SK-N-SH (cell line): ENCODE measurements at regions not wholly inside any gene's neighbourhood (a gene's known extent, or its start where the extent isn't known, plus 50 kb on each side); places are given as distances from the start of the nearest gene placed in this dataset.

Experiments
- CTCF ChIA-PET: fragments of 300-600, 350-600 bp; formaldehyde crosslinking; extraction: SDS; loops from one replicate; lab custom pipeline; 2021; lab: Yijun Ruan, JAX
- POLR2A ChIA-PET: fragments of 350-600 bp; sonication (Branson Sonifier 250); formaldehyde crosslinking; extraction: SDS; loops from one replicate; lab custom pipeline; 2020; ENCODE audit warnings: antibody characterized with exemption, inconsistent platforms; lab: Yijun Ruan, JAX
- DNase-seq: peaks from one replicate; pipeline ENCODE4 v3.0.0; 2012
- H2AFZ ChIP-seq: fragments of 200-600 bp; sonication (generic); 2 replicates; pipeline ENCODE4 v1.8.1; 2016; ENCODE audit warnings: antibody characterized with exemption, mild to moderate bottlenecking, low read depth
- H3F3A ChIP-seq: fragments of 200-600 bp; sonication (generic); replicated peaks from 2 replicates; pipeline ENCODE3; 2016; ENCODE audit warnings: antibody characterized with exemption, mild to moderate bottlenecking; ENCODE audit not compliant: insufficient read depth
- H3K27ac ChIP-seq, 2 experiments: fragments of 200-500 bp in 1 of 2; fragments of 200-600 bp in 1 of 2; sonication (Bioruptor generic) in 1 of 2; sonication (generic), shearing (Covaris generic) in 1 of 2; 2 replicates each; pipeline versions ENCODE4 v1.5.1 to v1.6.1; 2014 to 2016; ENCODE audit warnings: low read depth in 2 of 2, inconsistent platforms in 1 of 2, low read length in 1 of 2, mild to moderate bottlenecking in 1 of 2, mixed read lengths in 1 of 2
- H3K27me3 ChIP-seq: fragments of 200-600 bp; sonication (generic), shearing (Covaris generic); 2 replicates; pipeline ENCODE4 v1.6.1; 2016; ENCODE audit warnings: mixed run types; ENCODE audit not compliant: insufficient read depth
- H3K36me3 ChIP-seq, 2 experiments: fragments of 200-500 bp in 1 of 2; fragments of 200-600 bp in 1 of 2; sonication (Bioruptor generic) in 1 of 2; sonication (generic) in 1 of 2; replicated peaks in 1 of 2; 2 replicates each; pipeline versions ENCODE3 to v1.5.1; 2014 to 2016; ENCODE audit warnings: low read length in 1 of 2, mild to moderate bottlenecking in 1 of 2; ENCODE audit not compliant: insufficient read depth in 2 of 2, control insufficient read depth in 1 of 2
- H3K4me1 ChIP-seq, 2 experiments: fragments of 200-500 bp in 1 of 2; fragments of 200-600 bp in 1 of 2; sonication (Bioruptor generic) in 1 of 2; sonication (generic), shearing (Covaris generic) in 1 of 2; 2 replicates each; pipeline versions ENCODE4 v1.5.1 to v1.6.1; 2014 to 2016; ENCODE audit warnings: low read depth in 1 of 2, low read length in 1 of 2, mixed run types in 1 of 2; ENCODE audit not compliant: insufficient read depth in 2 of 2, control insufficient read depth in 1 of 2
- H3K4me2 ChIP-seq: fragments of 200-600 bp; sonication (generic), shearing (Covaris generic); 2 replicates; pipeline ENCODE4 v1.6.1; 2017; ENCODE audit warnings: mixed run types
- H3K4me3 ChIP-seq, 2 experiments: fragments of 200-500 bp in 1 of 2; fragments of 200-600 bp in 1 of 2; sonication (Bioruptor generic) in 1 of 2; sonication (generic), shearing (Covaris generic) in 1 of 2; 2 replicates each; pipeline versions ENCODE4 v1.5.1 to v1.8.1; 2014 to 2016; ENCODE audit warnings: low read depth in 2 of 2, inconsistent platforms in 1 of 2, low read length in 1 of 2, mild to moderate bottlenecking in 1 of 2, mixed read lengths in 1 of 2, moderate library complexity in 1 of 2
- H3K79me2 ChIP-seq: fragments of 200-600 bp; sonication (generic); 2 replicates; pipeline ENCODE4 v1.8.1; 2017; ENCODE audit warnings: mild to moderate bottlenecking; ENCODE audit not compliant: insufficient read depth
- H3K9ac ChIP-seq: fragments of 200-600 bp; sonication (generic); 2 replicates; pipeline ENCODE4 v1.6.1; 2017; ENCODE audit warnings: mixed run types
- H3K9me2 ChIP-seq: fragments of 200-600 bp; sonication (generic); 2 replicates; pipeline ENCODE4 v1.6.1; 2017; ENCODE audit warnings: mixed run types
- H3K9me3 ChIP-seq: fragments of 200-600 bp; sonication (generic); 2 replicates; pipeline ENCODE4 v1.6.1; 2017; ENCODE audit warnings: mixed run types, mild to moderate bottlenecking, moderate library complexity
- H4K20me1 ChIP-seq: fragments of 200-600 bp; sonication (generic); 2 replicates; pipeline ENCODE4 v1.6.1; 2017; ENCODE audit warnings: mild to moderate bottlenecking, mixed run types; ENCODE audit not compliant: insufficient read depth
- CHD2 ChIP-seq: fragments of 150-350 bp; IDR thresholded peaks from 2 replicates; pipeline ENCODE4 v1.6.1; 2018; ENCODE audit warnings: low read length; ENCODE audit not compliant: partially characterized antibody
- FOXJ3 ChIP-seq: sonication (generic); formaldehyde crosslinking; IDR thresholded peaks from 2 replicates; pipeline ENCODE4 v1.5.1; 2020; ENCODE audit warnings: mild to moderate bottlenecking, missing genetic modification reagents
- GABPA ChIP-seq: IDR thresholded peaks from 2 replicates; pipeline ENCODE4 v1.4.0; 2012; ENCODE audit warnings: low read depth, mild to moderate bottlenecking
- IRF3 ChIP-seq: fragments of 150-350 bp; IDR thresholded peaks from 2 replicates; pipeline ENCODE4 v1.6.1; 2016; ENCODE audit warnings: mild to moderate bottlenecking, low read depth, low read length
- JUND ChIP-seq: IDR thresholded peaks from 2 replicates; pipeline ENCODE4 v1.4.0; 2012
- MEF2A ChIP-seq: IDR thresholded peaks from 2 replicates; pipeline ENCODE4 v1.4.0; 2012; ENCODE audit warnings: low read depth, borderline replicate concordance
- MXI1 ChIP-seq: IDR thresholded peaks from 2 replicates; pipeline ENCODE4 v1.6.1; 2012; ENCODE audit warnings: mild to moderate bottlenecking, low read depth, low read length, improper control_type of control experiment
- NFIC ChIP-seq: IDR thresholded peaks from 2 replicates; pipeline ENCODE4 v1.4.0; 2012; ENCODE audit warnings: borderline replicate concordance
- NRF1 ChIP-seq: IDR thresholded peaks from 2 replicates; pipeline ENCODE4 v1.6.1; 2012; ENCODE audit warnings: low read depth, mild to moderate bottlenecking, low read length
- POLR2AphosphoS5 ChIP-seq: IDR thresholded peaks from 2 replicates; pipeline ENCODE4 v1.6.1; 2012; ENCODE audit warnings: low read depth, low read length
- RFX5 ChIP-seq: IDR thresholded peaks from 2 replicates; pipeline ENCODE4 v1.6.1; 2012; ENCODE audit warnings: mild to moderate bottlenecking, improper control_type of control experiment, low read length
- RXRA ChIP-seq: IDR thresholded peaks from 2 replicates; pipeline ENCODE4 v1.4.0; 2012; ENCODE audit warnings: low read depth, mild to moderate bottlenecking, borderline replicate concordance
- SMC3 ChIP-seq: IDR thresholded peaks from 2 replicates; pipeline ENCODE4 v1.6.1; 2012; ENCODE audit warnings: low read depth, low read length, improper control_type of control experiment
- TAF1 ChIP-seq: IDR thresholded peaks from 2 replicates; pipeline ENCODE4 v1.6.1; 2012; ENCODE audit warnings: low read depth, mild to moderate bottlenecking, low read length, moderate library complexity, borderline replicate concordance
- TCF12 ChIP-seq: IDR thresholded peaks from 2 replicates; pipeline ENCODE4 v1.4.0; 2012
- TEAD4 ChIP-seq: IDR thresholded peaks from 2 replicates; pipeline ENCODE4 v1.4.0; 2012; ENCODE audit warnings: mild to moderate bottlenecking, borderline replicate concordance; ENCODE audit not compliant: insufficient read depth
- USF1 ChIP-seq: IDR thresholded peaks from 2 replicates; pipeline ENCODE4 v1.4.0; 2012; ENCODE audit warnings: low read depth, borderline replicate concordance
- YY1 ChIP-seq: IDR thresholded peaks from 2 replicates; pipeline ENCODE4 v1.4.0; 2012; ENCODE audit warnings: low read depth, mild to moderate bottlenecking
- WGBS: methylation state at CpG from one replicate; pipeline ENCODE4 v1.1.6; 2017; ENCODE audit warnings: low lambda C conversion rate; 5-methylcytosine and 5-hydroxymethylcytosine counted together
- TF ChIP-seq, protein P1 (sequence below): IDR thresholded peaks from 2 replicates; pipeline ENCODE4; 2012

GRCh38 chr2:18398833-18399232 lies 161.6 kb downstream of the RDH14 start (continued):
- no peak for TF ChIP-seq IRF3

GRCh38 chr2:18396329-18397010 lies 164.0 kb downstream of the RDH14 start:
- no peaks in the 10 kb centered on the region for H3K9me3 ChIP-seq
- DNase-seq = no peak
- no peaks in the 10 kb centered on the region for H4K20me1 ChIP-seq
- ChIA-PET POLR2A (no interaction called here), CTCF (interaction anchor here (1.0 to 1.1 kb wide), 2 partner anchors 8 to 9 kb away, joined by 4 read pairs; no protein-coding TSS in a partner anchor)
- H3F3A ChIP-seq = no peaks in the 10 kb centered on the region
- WGBS = 48% methylated on average over 9 of the region's 9 CpGs
- TF ChIP-seq TCF12 (no peak), FOXJ3 (CRISPR knock-in tag) (no peak), JUND (no peak), MEF2A (no peak), NRF1 (no peak), TAF1 (no peak), USF1 (no peak), GABPA (no peak), MXI1 (no peak), YY1 (no peak), CHD2 (no peak), TEAD4 (no peak), RXRA (no peak), NFIC (no peak), POLR2AphosphoS5 (no peak), IRF3 (no peak), RFX5 (no peak), SMC3 (no peak)
- TF ChIP-seq, protein P1, sequence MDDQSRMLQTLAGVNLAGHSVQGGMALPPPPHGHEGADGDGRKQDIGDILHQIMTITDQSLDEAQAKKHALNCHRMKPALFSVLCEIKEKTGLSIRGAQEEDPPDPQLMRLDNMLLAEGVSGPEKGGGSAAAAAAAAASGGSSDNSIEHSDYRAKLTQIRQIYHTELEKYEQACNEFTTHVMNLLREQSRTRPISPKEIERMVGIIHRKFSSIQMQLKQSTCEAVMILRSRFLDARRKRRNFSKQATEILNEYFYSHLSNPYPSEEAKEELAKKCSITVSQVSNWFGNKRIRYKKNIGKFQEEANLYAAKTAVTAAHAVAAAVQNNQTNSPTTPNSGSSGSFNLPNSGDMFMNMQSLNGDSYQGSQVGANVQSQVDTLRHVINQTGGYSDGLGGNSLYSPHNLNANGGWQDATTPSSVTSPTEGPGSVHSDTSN = no peak
- H3K27ac ChIP-seq = no peak overlapping the region
- H2AFZ ChIP-seq = no peak overlapping the region
- no peak overlapping the region for H3K9ac ChIP-seq
- H3K4me2 ChIP-seq = no peak overlapping the region
- no peak overlapping the region for H3K4me3 ChIP-seq
- H3K4me1 ChIP-seq = no peaks in the 10 kb centered on the region
- H3K27me3 ChIP-seq = no peaks in the 10 kb centered on the region
- no peaks in the 10 kb centered on the region for H3K9me2 ChIP-seq
- H3K36me3 ChIP-seq = no peaks in the 10 kb centered on the region
- H3K79me2 ChIP-seq = no peaks in the 10 kb centered on the region
